ENCODE measurements at regions not wholly inside any gene's neighbourhood (a gene's known extent, or its start where the extent isn't known, plus 50 kb on each side); places are given as distances from the start of the nearest gene placed in this dataset.

- TF ChIP-seq CTCF (conservative IDR thresholded peaks at IDR 0.05 in 1 of 2, IDR thresholded peaks at IDR 0.05 in 1 of 2; ENCODE audit: extremely low read depth in 1 of 2, insufficient read depth in 1 of 2, low read depth in 1 of 2, low read length in 2 of 2): no peak
- no peak for TF ChIP-seq EZH2 (IDR thresholded peaks at IDR 0.05; ENCODE audit: borderline replicate concordance, low read length)
Observed at GRCh38 chr14:53401646-53402045, 248.5 kb upstream of the DDHD1 start.
